ENCODE measurements at regions not wholly inside any gene's neighbourhood (a gene's known extent, or its start where the extent isn't known, plus 50 kb on each side); places are given as distances from the start of the nearest gene placed in this dataset.

- no peaks in the 10 kb centered on the region for H3K36me3 ChIP-seq (replicated peaks; ENCODE audit: insufficient read depth, low read depth)
- H2AFZ ChIP-seq = no peak overlapping the region
- no peaks in the 10 kb centered on the region for H3K9me3 ChIP-seq (ENCODE audit: low read depth)
- H3K79me2 ChIP-seq = no peaks in the 10 kb centered on the region
- H3K4me1 ChIP-seq (ENCODE audit: insufficient read depth) = no peaks in the 10 kb centered on the region
- H3K4me3 ChIP-seq = no peak overlapping the region
- no peak for TF ChIP-seq EZH2phosphoT487 (IDR thresholded peaks at IDR 0.05; ENCODE audit: low read depth, severe bottlenecking, unreplicated experiment)
- no peak for TF ChIP-seq CTCF (IDR thresholded peaks at IDR 0.05; ENCODE audit: poor library complexity)
- no peak for TF ChIP-seq EZH2 (IDR thresholded peaks at IDR 0.05; ENCODE audit: borderline replicate concordance)
- WGBS (ENCODE audit: low lambda C conversion rate, missing lambda C conversion rate) = 90% methylated on average over 3 of the region's 3 CpGs
- no peaks in the 10 kb centered on the region for H4K20me1 ChIP-seq (ENCODE audit: insufficient read depth, poor library complexity, severe bottlenecking)
- no peak overlapping the region for H3K27ac ChIP-seq
- no peaks in the 10 kb centered on the region for H3K9me2 ChIP-seq (replicated peaks; ENCODE audit: insufficient read depth)
- H3K4me2 ChIP-seq = no peak overlapping the region
- DNase-seq (ENCODE audit: low spot score) = no peak
- peaks cover 4% of the 10 kb centered on the region for H3K27me3 ChIP-seq
These were observed 216.9 kb downstream of the HAUS1 start for GRCh38 chr18:46320928-46321711.

GRCh38 chr18:46321955-46322354 lies 217.8 kb downstream of the HAUS1 start:
- Histone ChIP-seq H3K27ac (no peak overlapping the region), H3K9me2 (replicated peaks; ENCODE audit: insufficient read depth) (no peaks in the 10 kb centered on the region), H4K20me1 (ENCODE audit: insufficient read depth, poor library complexity, severe bottlenecking) (no peaks in the 10 kb centered on the region), H3K4me3 (no peak overlapping the region), H3K4me1 (ENCODE audit: insufficient read depth) (no peaks in the 10 kb centered on the region), H3K4me2 (no peak overlapping the region), H3K27me3 (peaks cover 4% of the 10 kb centered on the region), H3K9me3 (ENCODE audit: low read depth) (no peaks in the 10 kb centered on the region), H2AFZ (no peak overlapping the region), H3K79me2 (no peaks in the 10 kb centered on the region), H3K36me3 (replicated peaks; ENCODE audit: insufficient read depth, low read depth) (no peaks in the 10 kb centered on the region)
- WGBS (ENCODE audit: low lambda C conversion rate, missing lambda C conversion rate) = 67% methylated on average over 5 of the region's 5 CpGs
- TF ChIP-seq CTCF (IDR thresholded peaks at IDR 0.05; ENCODE audit: poor library complexity) (no peak), EZH2 (IDR thresholded peaks at IDR 0.05; ENCODE audit: borderline replicate concordance) (no peak), EZH2phosphoT487 (IDR thresholded peaks at IDR 0.05; ENCODE audit: low read depth, severe bottlenecking, unreplicated experiment) (no peak)
- DNase-seq (ENCODE audit: low spot score) = no peak

DNA sequence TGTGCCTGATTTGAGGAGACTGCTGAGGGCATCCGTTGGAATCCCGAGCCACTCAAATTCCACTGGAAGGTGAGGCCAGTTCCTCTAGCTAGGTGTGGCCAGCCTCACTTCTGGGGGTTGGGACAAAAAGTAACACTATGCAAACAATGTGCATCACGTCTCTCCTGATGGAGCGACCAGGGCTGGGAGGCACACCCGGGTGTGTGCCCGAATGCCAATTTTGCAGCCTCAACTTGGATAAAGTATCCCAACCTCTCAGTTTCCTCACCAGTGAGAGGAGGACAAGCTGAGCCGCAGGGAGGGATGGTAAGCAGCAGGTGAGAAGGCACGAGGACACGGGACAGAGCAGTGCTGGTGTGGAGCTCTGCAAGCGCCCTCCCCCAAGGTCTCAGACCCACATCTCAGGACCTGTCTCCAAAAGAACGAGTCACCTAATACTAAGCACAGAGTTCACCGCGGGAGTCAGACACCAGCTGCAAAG lies 218.3 kb downstream of the HAUS1 start:
- TF ChIP-seq CTCF (IDR thresholded peaks at IDR 0.05; ENCODE audit: poor library complexity) = no peak
- no peak for TF ChIP-seq EZH2phosphoT487 (IDR thresholded peaks at IDR 0.05; ENCODE audit: low read depth, severe bottlenecking, unreplicated experiment)
- no peak for TF ChIP-seq EZH2 (IDR thresholded peaks at IDR 0.05; ENCODE audit: borderline replicate concordance)
- H2AFZ ChIP-seq = no peak overlapping the region
- H3K9me3 ChIP-seq (ENCODE audit: low read depth) = no peaks in the 10 kb centered on the region
- no peak overlapping the region for H3K4me3 ChIP-seq
- no peak overlapping the region for H3K4me2 ChIP-seq
- no peaks in the 10 kb centered on the region for H3K79me2 ChIP-seq
- no peak overlapping the region for H3K27ac ChIP-seq
- H3K9me2 ChIP-seq (replicated peaks; ENCODE audit: insufficient read depth) = no peaks in the 10 kb centered on the region
- no peaks in the 10 kb centered on the region for H3K36me3 ChIP-seq (replicated peaks; ENCODE audit: insufficient read depth, low read depth)
- H3K27me3 ChIP-seq = peaks cover 4% of the 10 kb centered on the region
- no peak for DNase-seq (ENCODE audit: low spot score)
- no peaks in the 10 kb centered on the region for H4K20me1 ChIP-seq (ENCODE audit: insufficient read depth, poor library complexity, severe bottlenecking)
- WGBS (ENCODE audit: low lambda C conversion rate, missing lambda C conversion rate) = 66% methylated on average over 13 of the region's 13 CpGs
- H3K4me1 ChIP-seq (ENCODE audit: insufficient read depth) = no peaks in the 10 kb centered on the region

All from hepatocyte (in vitro differentiated cells).